GM23338 (cell line): ENCODE measurements at regions not wholly inside any gene's neighbourhood (a gene's known extent, or its start where the extent isn't known, plus 50 kb on each side); places are given as distances from the start of the nearest gene placed in this dataset.
A peak's percentile ranks its signal among the peaks of the same experiment; 100 is the strongest.

ENCODE experiments used
- ATAC-seq: fragments of 200-7000 bp; cut with Tn5 transposase; 3 replicates; pipeline ENCODE4 v1.9.1; 2020
- DNase-seq: peaks from one replicate; pipeline ENCODE4 v3.0.0-alpha.2; 2015; ENCODE audit warnings: low spot score
- H2AFZ ChIP-seq: fragments of 200-600 bp; sonication (generic); 2 replicates; pipeline ENCODE4 v1.8.0; 2016; ENCODE audit warnings: antibody characterized with exemption, mild to moderate bottlenecking, moderate library complexity
- H3F3A ChIP-seq: fragments of 200-600 bp; sonication (generic); replicated peaks from 2 replicates; pipeline ENCODE4 v1.8.0; 2017; ENCODE audit warnings: antibody characterized with exemption, mixed run types, low read depth
- H3K27ac ChIP-seq: fragments of 200-600 bp; sonication (generic); 2 replicates; pipeline ENCODE4 v1.6.1; 2016; ENCODE audit warnings: low read depth
- H3K27me3 ChIP-seq: fragments of 200-600 bp; sonication (generic); 2 replicates; pipeline ENCODE4 v1.8.0; 2016; ENCODE audit warnings: mild to moderate bottlenecking, mixed run types, moderate library complexity; ENCODE audit not compliant: insufficient read depth
- H3K36me3 ChIP-seq: fragments of 200-600 bp; sonication (generic); 2 replicates; pipeline ENCODE4 v1.8.0; 2016; ENCODE audit warnings: mild to moderate bottlenecking; ENCODE audit not compliant: insufficient read depth
- H3K4me1 ChIP-seq: fragments of 200-600 bp; sonication (generic); 2 replicates; pipeline ENCODE4 v1.8.0; 2016; ENCODE audit warnings: mild to moderate bottlenecking, moderate library complexity; ENCODE audit not compliant: insufficient read depth
- H3K4me2 ChIP-seq: fragments of 200-600 bp; sonication (generic); 2 replicates; pipeline ENCODE4 v1.7.1; 2017; ENCODE audit warnings: mixed run types
- H3K4me3 ChIP-seq: fragments of 200-600 bp; sonication (generic); 2 replicates; pipeline ENCODE4 v1.6.1; 2016; ENCODE audit warnings: mixed run types
- H3K79me2 ChIP-seq: fragments of 200-600 bp; sonication (generic); replicated peaks from 2 replicates; pipeline ENCODE4 v1.8.0; 2017; ENCODE audit warnings: mild to moderate bottlenecking; ENCODE audit not compliant: insufficient read depth
- H3K9me2 ChIP-seq: fragments of 200-600 bp; sonication (generic); 2 replicates; pipeline ENCODE4 v1.8.0; 2017; ENCODE audit not compliant: insufficient read depth
- H4K20me1 ChIP-seq: fragments of 200-600 bp; sonication (generic); replicated peaks from 2 replicates; pipeline ENCODE4 v1.8.0; 2017; ENCODE audit warnings: mild to moderate bottlenecking; ENCODE audit not compliant: insufficient read depth
- H3K27ac Mint-ChIP-seq: 2 replicates; pipeline ENCODE4 v1.8.0; 2020; ENCODE audit warnings: inconsistent platforms, mild to moderate bottlenecking, moderate library complexity, mixed read lengths
- H3K27me3 Mint-ChIP-seq: 3 replicates; pipeline ENCODE4 v1.8.0; 2022; ENCODE audit warnings: low read depth, mild to moderate bottlenecking, moderate library complexity, mixed read lengths, inconsistent platforms; ENCODE audit not compliant: insufficient read depth, poor library complexity
- H3K36me3 Mint-ChIP-seq: 3 replicates; pipeline ENCODE4 v1.8.0; 2021; ENCODE audit warnings: low read depth, mild to moderate bottlenecking, inconsistent platforms, moderate library complexity, mixed read lengths
- H3K4me1 Mint-ChIP-seq: 3 replicates; pipeline ENCODE4 v1.8.0; 2020; ENCODE audit warnings: mild to moderate bottlenecking, inconsistent platforms, mixed read lengths
- H3K4me3 Mint-ChIP-seq: 3 replicates; pipeline ENCODE4 v1.8.0; 2021; ENCODE audit warnings: moderate library complexity, mild to moderate bottlenecking, inconsistent platforms, mixed read lengths
- H3K9me3 Mint-ChIP-seq: 3 replicates; pipeline ENCODE4 v1.8.0; 2020; ENCODE audit warnings: moderate library complexity, mild to moderate bottlenecking, inconsistent platforms, mixed read lengths
- CREB1 ChIP-seq: fragments of 250-450 bp; sonication (Bioruptor Pico); IDR thresholded peaks from 2 replicates; pipeline ENCODE4 v1.5.0; 2020; ENCODE audit warnings: low read depth, mild to moderate bottlenecking, moderate library complexity
- EZH2 ChIP-seq: fragments of 200-600 bp; sonication (generic); IDR thresholded peaks from one replicate; pipeline ENCODE4 v1.8.0; 2017; ENCODE audit warnings: antibody characterized with exemption, mild to moderate bottlenecking, low read depth; ENCODE audit not compliant: unreplicated experiment
- EZH2phosphoT487 ChIP-seq: fragments of 200-600 bp; sonication (generic); IDR thresholded peaks from one replicate; pipeline ENCODE4 v1.8.1; 2018; ENCODE audit warnings: antibody characterized with exemption; ENCODE audit not compliant: unreplicated experiment
- JUNB ChIP-seq: IDR thresholded peaks from one replicate; pipeline ENCODE4 v1.6.1; 2016; ENCODE audit warnings: antibody characterized with exemption; ENCODE audit not compliant: unreplicated experiment
- NANOG ChIP-seq: IDR thresholded peaks from 2 replicates; pipeline ENCODE4 v1.6.1; 2016; ENCODE audit warnings: antibody characterized with exemption, borderline replicate concordance
- POLR2AphosphoS5 ChIP-seq: IDR thresholded peaks from 2 replicates; pipeline ENCODE4 v1.6.1; 2016; ENCODE audit warnings: antibody characterized with exemption, low read depth
- STAT1 ChIP-seq: IDR thresholded peaks from one replicate; pipeline ENCODE4 v1.6.1; 2016; ENCODE audit warnings: antibody characterized with exemption; ENCODE audit not compliant: unreplicated experiment
- ZNF114 ChIP-seq: fragments of 250-450 bp; sonication (Bioruptor Pico); IDR thresholded peaks from 2 replicates; pipeline ENCODE4 v1.5.0; 2020; ENCODE audit warnings: mild to moderate bottlenecking, moderate library complexity
- ZNF331 ChIP-seq: fragments of 250-450 bp; sonication (Bioruptor Pico); IDR thresholded peaks from 2 replicates; pipeline ENCODE4 v1.5.0; 2020; ENCODE audit warnings: low read depth, mild to moderate bottlenecking, moderate library complexity
- TF ChIP-seq, protein P1 (sequence below), 2 experiments: fragments of 200-600 bp in 1 of 2; sonication (generic) in 1 of 2; conservative IDR thresholded peaks; 2 replicates each; pipeline versions ENCODE4 v1.5.1 to v1.6.1; 2016 to 2017; ENCODE audit warnings: antibody characterized with exemption in 2 of 2, low read depth in 2 of 2, mild to moderate bottlenecking in 2 of 2, moderate library complexity in 1 of 2
- TF ChIP-seq, protein P2 (sequence below): IDR thresholded peaks from 2 replicates; pipeline ENCODE4 v1.6.1; 2016; ENCODE audit warnings: antibody characterized with exemption

DNA sequence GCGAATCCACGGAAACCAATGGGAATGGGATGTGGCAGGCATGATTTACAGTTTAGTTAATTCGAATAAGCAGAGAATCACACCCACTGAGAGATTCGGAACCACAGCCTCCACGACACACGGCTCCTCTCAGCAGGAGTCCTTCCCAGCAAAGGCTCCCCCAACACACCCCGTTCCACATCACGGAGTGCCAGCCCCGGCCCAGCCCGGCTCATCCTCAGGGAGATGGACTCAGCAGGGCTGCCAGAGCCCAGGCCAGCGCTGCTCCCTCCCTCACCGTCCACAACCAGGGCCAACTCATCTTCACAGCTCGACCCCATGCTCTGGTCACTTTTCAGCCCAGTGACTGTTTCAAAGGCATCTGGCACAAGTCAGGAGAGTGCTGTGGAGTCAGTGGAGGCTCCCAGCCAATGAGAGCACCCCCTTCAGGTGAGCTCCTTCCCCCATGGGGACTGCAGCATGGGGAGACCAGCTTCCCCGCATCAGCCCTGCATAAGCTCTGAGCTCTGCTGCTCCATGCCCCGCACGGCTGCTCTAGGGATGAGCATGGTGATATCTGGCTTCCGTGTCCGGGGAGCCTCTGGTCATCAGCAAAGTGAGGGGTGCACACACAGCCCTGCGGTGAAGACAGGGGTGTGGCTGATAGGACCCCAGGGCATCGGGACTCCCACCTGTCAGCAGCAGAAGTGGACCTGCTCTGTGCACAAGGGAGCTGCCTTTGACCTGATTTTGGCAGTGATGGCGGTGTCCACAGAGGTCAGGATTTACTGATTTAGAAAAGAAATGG is 238.8 kb upstream of the SFSWAP start:
- H2AFZ ChIP-seq: no peak overlapping the region
- no peaks in the 10 kb centered on the region for H3K9me2 ChIP-seq
- H3K9me3 Mint-ChIP-seq: no peaks in the 10 kb centered on the region
- no peaks in the 10 kb centered on the region for H4K20me1 ChIP-seq
- no peaks in the 10 kb centered on the region for H3K36me3 ChIP-seq
- H3F3A ChIP-seq: no peaks in the 10 kb centered on the region
- H3K27me3 Mint-ChIP-seq: peaks cover 2% of the 10 kb centered on the region
- H3K4me3 Mint-ChIP-seq: no peak overlapping the region
- H3K79me2 ChIP-seq: no peaks in the 10 kb centered on the region
- no peak overlapping the region for H3K4me2 ChIP-seq
- H3K27ac ChIP-seq: no peak overlapping the region
- H3K4me1 ChIP-seq: no peaks in the 10 kb centered on the region
- peak; percentile 62 for ATAC-seq
- DNase-seq: no peak
- H3K36me3 Mint-ChIP-seq: no peaks in the 10 kb centered on the region; the same call in 1 of the 3 replicates
- H3K4me3 ChIP-seq: no peak overlapping the region
- TF ChIP-seq, protein P1, sequence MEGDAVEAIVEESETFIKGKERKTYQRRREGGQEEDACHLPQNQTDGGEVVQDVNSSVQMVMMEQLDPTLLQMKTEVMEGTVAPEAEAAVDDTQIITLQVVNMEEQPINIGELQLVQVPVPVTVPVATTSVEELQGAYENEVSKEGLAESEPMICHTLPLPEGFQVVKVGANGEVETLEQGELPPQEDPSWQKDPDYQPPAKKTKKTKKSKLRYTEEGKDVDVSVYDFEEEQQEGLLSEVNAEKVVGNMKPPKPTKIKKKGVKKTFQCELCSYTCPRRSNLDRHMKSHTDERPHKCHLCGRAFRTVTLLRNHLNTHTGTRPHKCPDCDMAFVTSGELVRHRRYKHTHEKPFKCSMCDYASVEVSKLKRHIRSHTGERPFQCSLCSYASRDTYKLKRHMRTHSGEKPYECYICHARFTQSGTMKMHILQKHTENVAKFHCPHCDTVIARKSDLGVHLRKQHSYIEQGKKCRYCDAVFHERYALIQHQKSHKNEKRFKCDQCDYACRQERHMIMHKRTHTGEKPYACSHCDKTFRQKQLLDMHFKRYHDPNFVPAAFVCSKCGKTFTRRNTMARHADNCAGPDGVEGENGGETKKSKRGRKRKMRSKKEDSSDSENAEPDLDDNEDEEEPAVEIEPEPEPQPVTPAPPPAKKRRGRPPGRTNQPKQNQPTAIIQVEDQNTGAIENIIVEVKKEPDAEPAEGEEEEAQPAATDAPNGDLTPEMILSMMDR (conservative IDR thresholded peaks at IDR 0.05; ENCODE audit: low read depth in 2 of 2): peak in 1 of 2 experiments; percentile 22; a peak in 1 of 4 replicates
- no peak for TF ChIP-seq EZH2
- peaks cover 8% of the 10 kb centered on the region; the same call in 2 of the 3 replicates for H3K4me1 Mint-ChIP-seq
- no peaks in the 10 kb centered on the region for H3K27me3 ChIP-seq
- no peak overlapping the region for H3K27ac Mint-ChIP-seq

DNA sequence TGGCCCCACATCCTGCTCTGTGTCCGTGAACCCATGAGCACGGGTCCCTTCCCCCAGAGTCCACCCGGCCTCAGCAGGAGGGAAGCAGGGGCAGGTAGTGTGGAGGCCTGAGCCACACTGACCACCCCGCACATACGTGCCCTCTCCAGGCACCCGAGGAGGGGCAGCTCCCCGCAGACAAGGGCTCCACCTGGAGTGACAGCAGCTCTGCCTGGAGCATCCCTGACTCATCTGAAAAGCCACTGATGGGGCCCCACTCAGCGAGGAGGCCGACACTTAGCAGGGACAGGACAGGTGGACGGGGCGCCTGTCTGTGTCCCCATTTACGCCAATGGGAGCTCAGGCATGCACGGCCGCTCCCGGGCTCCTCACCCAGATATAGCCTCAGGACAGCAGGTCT is 237.6 kb upstream of the SFSWAP start:
- Mint-ChIP-seq H3K4me1 (peaks cover 8% of the 10 kb centered on the region; the same call in 2 of the 3 replicates), H3K27ac (no peak overlapping the region), H3K9me3 (no peaks in the 10 kb centered on the region), H3K27me3 (peaks cover 2% of the 10 kb centered on the region), H3K4me3 (no peak overlapping the region), H3K36me3 (no peaks in the 10 kb centered on the region; the same call in 1 of the 3 replicates)
- Histone ChIP-seq H3K9me2 (no peaks in the 10 kb centered on the region), H3K36me3 (no peaks in the 10 kb centered on the region), H3K4me3 (no peak overlapping the region), H3K27ac (no peak overlapping the region), H2AFZ (no peak overlapping the region), H3K79me2 (no peaks in the 10 kb centered on the region), H3K4me2 (no peak overlapping the region), H3K4me1 (no peaks in the 10 kb centered on the region), H3F3A (no peaks in the 10 kb centered on the region), H4K20me1 (no peaks in the 10 kb centered on the region), H3K27me3 (no peaks in the 10 kb centered on the region)
- no peak for DNase-seq
- no peak for ATAC-seq
- TF ChIP-seq CREB1 (CRISPR knock-in tag) (no peak), POLR2AphosphoS5 (no peak), EZH2phosphoT487 (no peak), EZH2 (no peak), JUNB (no peak), ZNF114 (no peak), STAT1 (no peak), NANOG (no peak), ZNF331 (CRISPR knock-in tag) (no peak)
- TF ChIP-seq, protein P2, sequence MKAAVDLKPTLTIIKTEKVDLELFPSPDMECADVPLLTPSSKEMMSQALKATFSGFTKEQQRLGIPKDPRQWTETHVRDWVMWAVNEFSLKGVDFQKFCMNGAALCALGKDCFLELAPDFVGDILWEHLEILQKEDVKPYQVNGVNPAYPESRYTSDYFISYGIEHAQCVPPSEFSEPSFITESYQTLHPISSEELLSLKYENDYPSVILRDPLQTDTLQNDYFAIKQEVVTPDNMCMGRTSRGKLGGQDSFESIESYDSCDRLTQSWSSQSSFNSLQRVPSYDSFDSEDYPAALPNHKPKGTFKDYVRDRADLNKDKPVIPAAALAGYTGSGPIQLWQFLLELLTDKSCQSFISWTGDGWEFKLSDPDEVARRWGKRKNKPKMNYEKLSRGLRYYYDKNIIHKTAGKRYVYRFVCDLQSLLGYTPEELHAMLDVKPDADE: no peak
- TF ChIP-seq, protein P1 (conservative IDR thresholded peaks at IDR 0.05; ENCODE audit: low read depth in 2 of 2): no peak
